ENCODE measurements at regions not wholly inside any gene's neighbourhood (a gene's known extent, or its start where the extent isn't known, plus 50 kb on each side); places are given as distances from the start of the nearest gene placed in this dataset.

DNA sequence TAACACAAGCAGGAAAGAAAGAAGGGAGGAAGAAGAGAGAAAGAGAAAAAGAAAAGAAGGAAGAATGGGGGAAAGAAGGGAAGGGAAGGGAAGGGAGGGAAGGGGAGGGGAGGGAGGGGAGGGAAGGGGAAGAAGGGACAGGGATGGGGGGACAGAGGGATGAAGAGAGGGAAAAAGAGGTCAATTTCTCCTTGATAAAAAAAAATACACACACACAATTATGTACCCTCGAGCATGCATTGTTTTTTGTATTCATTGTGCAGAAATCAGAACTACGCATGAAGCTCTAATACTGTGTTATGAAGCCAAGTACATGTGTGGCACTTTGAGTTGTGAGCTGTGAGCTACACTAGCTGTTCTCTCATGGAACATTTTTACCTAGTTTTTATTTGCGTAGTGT lies 274.9 kb upstream of the CDH18 start:
- TF ChIP-seq, protein P1, sequence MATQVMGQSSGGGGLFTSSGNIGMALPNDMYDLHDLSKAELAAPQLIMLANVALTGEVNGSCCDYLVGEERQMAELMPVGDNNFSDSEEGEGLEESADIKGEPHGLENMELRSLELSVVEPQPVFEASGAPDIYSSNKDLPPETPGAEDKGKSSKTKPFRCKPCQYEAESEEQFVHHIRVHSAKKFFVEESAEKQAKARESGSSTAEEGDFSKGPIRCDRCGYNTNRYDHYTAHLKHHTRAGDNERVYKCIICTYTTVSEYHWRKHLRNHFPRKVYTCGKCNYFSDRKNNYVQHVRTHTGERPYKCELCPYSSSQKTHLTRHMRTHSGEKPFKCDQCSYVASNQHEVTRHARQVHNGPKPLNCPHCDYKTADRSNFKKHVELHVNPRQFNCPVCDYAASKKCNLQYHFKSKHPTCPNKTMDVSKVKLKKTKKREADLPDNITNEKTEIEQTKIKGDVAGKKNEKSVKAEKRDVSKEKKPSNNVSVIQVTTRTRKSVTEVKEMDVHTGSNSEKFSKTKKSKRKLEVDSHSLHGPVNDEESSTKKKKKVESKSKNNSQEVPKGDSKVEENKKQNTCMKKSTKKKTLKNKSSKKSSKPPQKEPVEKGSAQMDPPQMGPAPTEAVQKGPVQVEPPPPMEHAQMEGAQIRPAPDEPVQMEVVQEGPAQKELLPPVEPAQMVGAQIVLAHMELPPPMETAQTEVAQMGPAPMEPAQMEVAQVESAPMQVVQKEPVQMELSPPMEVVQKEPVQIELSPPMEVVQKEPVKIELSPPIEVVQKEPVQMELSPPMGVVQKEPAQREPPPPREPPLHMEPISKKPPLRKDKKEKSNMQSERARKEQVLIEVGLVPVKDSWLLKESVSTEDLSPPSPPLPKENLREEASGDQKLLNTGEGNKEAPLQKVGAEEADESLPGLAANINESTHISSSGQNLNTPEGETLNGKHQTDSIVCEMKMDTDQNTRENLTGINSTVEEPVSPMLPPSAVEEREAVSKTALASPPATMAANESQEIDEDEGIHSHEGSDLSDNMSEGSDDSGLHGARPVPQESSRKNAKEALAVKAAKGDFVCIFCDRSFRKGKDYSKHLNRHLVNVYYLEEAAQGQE (IDR thresholded peaks at IDR 0.05; ENCODE audit: low read depth) = no peak
- TF ChIP-seq, protein P2, sequence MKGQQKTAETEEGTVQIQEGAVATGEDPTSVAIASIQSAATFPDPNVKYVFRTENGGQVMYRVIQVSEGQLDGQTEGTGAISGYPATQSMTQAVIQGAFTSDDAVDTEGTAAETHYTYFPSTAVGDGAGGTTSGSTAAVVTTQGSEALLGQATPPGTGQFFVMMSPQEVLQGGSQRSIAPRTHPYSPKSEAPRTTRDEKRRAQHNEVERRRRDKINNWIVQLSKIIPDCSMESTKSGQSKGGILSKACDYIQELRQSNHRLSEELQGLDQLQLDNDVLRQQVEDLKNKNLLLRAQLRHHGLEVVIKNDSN (IDR thresholded peaks at IDR 0.05) = no peak
- TF ChIP-seq TAF1 (IDR thresholded peaks at IDR 0.05; ENCODE audit: low read depth) = no peak

All from Ishikawa (cell line).